Gastrocnemius medialis (tissue), 4 donors: ENCODE measurements at regions not wholly inside any gene's neighbourhood (a gene's known extent, or its start where the extent isn't known, plus 50 kb on each side); places are given as distances from the start of the nearest gene placed in this dataset.

Source experiments
- POLR2A ChIP-seq, 2 donors: fragments of 450-650 bp; IDR thresholded peaks; one replicate each; pipeline ENCODE4 v1.6.1; 2017; ENCODE audit warnings: antibody characterized with exemption in 2 of 2, mild to moderate bottlenecking in 2 of 2, moderate library complexity in 2 of 2
- TF ChIP-seq, protein P1 (sequence below), 5 experiments: fragments of 450-650 bp in 3 of 5; fragments of 200-600 bp in 2 of 5; sonication (generic) in 2 of 5; IDR thresholded peaks in 4 of 5; conservative IDR thresholded peaks in 1 of 5; 1 replicate in 4 of 5; 2 replicates in 1 of 5; pipeline ENCODE4 v1.5.1; 2016 to 2019; ENCODE audit warnings: antibody characterized with exemption in 5 of 5, mild to moderate bottlenecking in 3 of 5, moderate library complexity in 3 of 5

DNA sequence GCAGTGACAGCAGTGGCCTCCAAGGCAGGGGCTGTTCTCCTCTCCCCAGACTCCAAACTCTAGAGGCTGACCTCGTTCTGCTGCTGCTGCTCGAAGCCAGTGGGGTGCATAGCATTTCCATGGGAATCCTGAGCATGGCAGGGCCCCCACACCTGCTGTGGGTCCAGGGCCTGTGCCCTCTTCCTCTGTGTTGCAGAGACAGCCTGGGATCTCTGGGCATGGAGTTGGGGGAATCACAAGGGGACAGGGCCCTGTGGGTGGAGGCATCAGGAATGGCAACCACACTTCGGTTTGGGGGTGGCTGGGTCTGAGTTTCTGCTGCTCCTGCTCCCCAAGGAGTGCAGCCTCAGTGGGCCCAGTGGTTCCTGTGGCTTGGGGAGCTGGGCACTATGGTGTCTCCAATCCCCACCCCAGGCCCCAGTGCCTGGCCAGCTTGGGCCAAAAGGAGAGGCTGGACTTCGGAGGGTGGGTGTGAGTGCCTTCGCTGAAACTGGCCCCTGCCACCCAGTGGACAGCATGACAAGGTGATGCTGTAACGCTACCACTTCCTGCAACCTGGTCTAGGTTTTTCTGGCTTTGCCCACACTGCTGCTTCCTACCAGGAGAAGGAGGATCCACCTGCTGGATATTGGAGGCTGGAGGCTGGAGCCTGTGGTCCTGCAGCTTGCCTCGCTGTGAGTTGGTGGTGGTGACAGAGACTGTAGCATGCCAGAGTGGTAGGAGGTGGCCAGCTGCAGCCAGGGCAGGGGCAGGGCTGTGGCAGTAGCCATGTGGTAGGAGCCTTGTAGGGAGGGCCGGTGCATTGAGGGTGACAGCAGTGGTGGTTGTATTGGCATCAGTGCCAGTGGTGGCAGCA, 56.6 kb downstream of the SOWAHC start:
- TF ChIP-seq, protein P1, sequence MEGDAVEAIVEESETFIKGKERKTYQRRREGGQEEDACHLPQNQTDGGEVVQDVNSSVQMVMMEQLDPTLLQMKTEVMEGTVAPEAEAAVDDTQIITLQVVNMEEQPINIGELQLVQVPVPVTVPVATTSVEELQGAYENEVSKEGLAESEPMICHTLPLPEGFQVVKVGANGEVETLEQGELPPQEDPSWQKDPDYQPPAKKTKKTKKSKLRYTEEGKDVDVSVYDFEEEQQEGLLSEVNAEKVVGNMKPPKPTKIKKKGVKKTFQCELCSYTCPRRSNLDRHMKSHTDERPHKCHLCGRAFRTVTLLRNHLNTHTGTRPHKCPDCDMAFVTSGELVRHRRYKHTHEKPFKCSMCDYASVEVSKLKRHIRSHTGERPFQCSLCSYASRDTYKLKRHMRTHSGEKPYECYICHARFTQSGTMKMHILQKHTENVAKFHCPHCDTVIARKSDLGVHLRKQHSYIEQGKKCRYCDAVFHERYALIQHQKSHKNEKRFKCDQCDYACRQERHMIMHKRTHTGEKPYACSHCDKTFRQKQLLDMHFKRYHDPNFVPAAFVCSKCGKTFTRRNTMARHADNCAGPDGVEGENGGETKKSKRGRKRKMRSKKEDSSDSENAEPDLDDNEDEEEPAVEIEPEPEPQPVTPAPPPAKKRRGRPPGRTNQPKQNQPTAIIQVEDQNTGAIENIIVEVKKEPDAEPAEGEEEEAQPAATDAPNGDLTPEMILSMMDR (IDR thresholded peaks at IDR 0.05 in 4 of 5, conservative IDR thresholded peaks at IDR 0.05 in 1 of 5) = no peak
- no peak for TF ChIP-seq POLR2A (IDR thresholded peaks at IDR 0.05)
